ENCODE measurements at regions not wholly inside any gene's neighbourhood (a gene's known extent, or its start where the extent isn't known, plus 50 kb on each side); places are given as distances from the start of the nearest gene placed in this dataset.

DNA sequence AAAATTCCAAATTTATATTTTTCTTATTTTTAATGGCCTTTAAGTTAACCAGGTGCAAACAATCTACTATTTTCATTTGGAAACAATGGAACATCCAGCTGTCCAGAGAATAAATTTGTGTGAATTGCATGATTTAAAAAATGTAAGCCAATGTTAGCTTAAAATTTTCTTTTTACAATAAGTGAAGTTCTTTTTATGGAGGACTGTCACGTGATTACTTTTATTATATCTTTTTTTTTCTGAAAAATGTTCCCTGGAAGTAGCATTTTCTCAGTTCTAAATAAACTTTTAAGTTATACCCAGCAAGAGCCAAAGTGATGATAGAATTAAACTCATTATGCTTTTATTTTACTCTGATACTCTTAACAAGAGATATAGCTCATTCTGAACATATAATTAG, 267.7 kb upstream of the SLC35B3 start:
- H3K27ac ChIP-seq (ENCODE audit: low read depth in 1 of 2, low read length in 2 of 2), result no peak overlapping the region
- Mint-ChIP-seq H3K4me3 (no peak overlapping the region), H3K9me3 (peaks cover 0 to 2% (median 0%) of the 10 kb centered on the region in 7 donors), H3K36me3 (no peaks in the 10 kb centered on the region), H3K4me1 (peaks cover 3% of the 10 kb centered on the region), H3K27me3 (ENCODE audit: low read depth in 3 of 3) (peaks cover 0 to 2% (median 0%) of the 10 kb centered on the region in 3 donors), H3K27ac (no peak overlapping the region)
- H4K20me1 ChIP-seq (ENCODE audit: insufficient read depth, low read length), result no peaks in the 10 kb centered on the region
- no peak overlapping the region for H3K4me3 ChIP-seq (replicated peaks in 1 of 3; ENCODE audit: low read depth in 2 of 3, low read length in 3 of 3)
- H3K79me2 ChIP-seq (ENCODE audit: insufficient read depth, low read length), result no peaks in the 10 kb centered on the region
- DNase-seq, result no peak
- H3K36me3 ChIP-seq (replicated peaks in 1 of 2; ENCODE audit: control insufficient read depth in 1 of 2, insufficient read depth in 2 of 2, low read length in 2 of 2), result no peaks in the 10 kb centered on the region
- TF ChIP-seq, protein P1, sequence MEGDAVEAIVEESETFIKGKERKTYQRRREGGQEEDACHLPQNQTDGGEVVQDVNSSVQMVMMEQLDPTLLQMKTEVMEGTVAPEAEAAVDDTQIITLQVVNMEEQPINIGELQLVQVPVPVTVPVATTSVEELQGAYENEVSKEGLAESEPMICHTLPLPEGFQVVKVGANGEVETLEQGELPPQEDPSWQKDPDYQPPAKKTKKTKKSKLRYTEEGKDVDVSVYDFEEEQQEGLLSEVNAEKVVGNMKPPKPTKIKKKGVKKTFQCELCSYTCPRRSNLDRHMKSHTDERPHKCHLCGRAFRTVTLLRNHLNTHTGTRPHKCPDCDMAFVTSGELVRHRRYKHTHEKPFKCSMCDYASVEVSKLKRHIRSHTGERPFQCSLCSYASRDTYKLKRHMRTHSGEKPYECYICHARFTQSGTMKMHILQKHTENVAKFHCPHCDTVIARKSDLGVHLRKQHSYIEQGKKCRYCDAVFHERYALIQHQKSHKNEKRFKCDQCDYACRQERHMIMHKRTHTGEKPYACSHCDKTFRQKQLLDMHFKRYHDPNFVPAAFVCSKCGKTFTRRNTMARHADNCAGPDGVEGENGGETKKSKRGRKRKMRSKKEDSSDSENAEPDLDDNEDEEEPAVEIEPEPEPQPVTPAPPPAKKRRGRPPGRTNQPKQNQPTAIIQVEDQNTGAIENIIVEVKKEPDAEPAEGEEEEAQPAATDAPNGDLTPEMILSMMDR (IDR thresholded peaks at IDR 0.05), result no peak
- no peak overlapping the region for H3K9ac ChIP-seq (ENCODE audit: insufficient read depth, low read length, poor library complexity, severe bottlenecking)
- WGBS (ENCODE audit: insufficient coverage), result no CpG with 5 or more reads among the region's 1 CpG
- H2AFZ ChIP-seq (ENCODE audit: insufficient read depth, low read depth, low read length, poor library complexity, severe bottlenecking), result no peak overlapping the region
- intact Hi-C loops (cut with micrococcal nuclease), result loop anchor here (10.0 kb wide), 1 partner anchor 1732 kb away; no protein-coding TSS in a partner anchor
- no peaks in the 10 kb centered on the region for H3K9me3 ChIP-seq (replicated peaks in 1 of 2; ENCODE audit: control insufficient read depth in 1 of 2, insufficient read depth in 1 of 2, low read length in 2 of 2)
- H3K4me2 ChIP-seq (replicated peaks; ENCODE audit: extremely low read depth, low read length, poor library complexity, severe bottlenecking), result no peak overlapping the region
- H3K27me3 ChIP-seq (ENCODE audit: control insufficient read depth in 2 of 2, insufficient read depth in 2 of 2, low read length in 2 of 2), result no peaks in the 10 kb centered on the region
- H3K4me1 ChIP-seq (ENCODE audit: control insufficient read depth in 1 of 2, insufficient read depth in 2 of 2, low read length in 2 of 2), result no peaks in the 10 kb centered on the region

DNA sequence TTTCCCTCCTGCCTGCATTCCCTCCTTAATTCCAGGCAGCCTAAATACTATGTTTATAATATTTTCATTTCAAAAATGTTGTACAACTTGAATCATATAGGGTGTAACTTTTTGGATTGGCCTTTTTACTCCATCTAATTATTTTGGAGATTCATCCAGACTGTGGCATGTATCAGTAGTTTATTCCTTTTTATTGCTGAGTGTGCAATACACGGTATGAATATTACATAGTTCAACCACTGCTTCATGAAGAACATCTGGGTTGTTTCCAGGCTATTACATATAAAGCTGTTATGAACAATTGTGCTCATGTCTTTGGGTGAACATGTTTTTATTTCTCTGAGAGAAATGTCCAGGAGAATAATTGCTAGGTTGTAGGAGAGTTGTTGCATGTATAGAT, 253.5 kb upstream of the SLC35B3 start:
- H3K27me3 Mint-ChIP-seq (ENCODE audit: low read depth in 3 of 3), result peaks cover 2 to 8% (median 6%) of the 10 kb centered on the region in 3 donors
- H3K4me2 ChIP-seq (replicated peaks; ENCODE audit: extremely low read depth, low read length, poor library complexity, severe bottlenecking), result no peak overlapping the region

More for the DNA sequence above, 253.5 kb upstream of the SLC35B3 start:
- Histone ChIP-seq H3K27me3 (ENCODE audit: control insufficient read depth in 2 of 2, insufficient read depth in 2 of 2, low read length in 2 of 2) (no peaks in the 10 kb centered on the region), H3K4me3 (replicated peaks in 1 of 3; ENCODE audit: low read depth in 2 of 3, low read length in 3 of 3) (no peak overlapping the region), H3K36me3 (replicated peaks in 1 of 2; ENCODE audit: control insufficient read depth in 1 of 2, insufficient read depth in 2 of 2, low read length in 2 of 2) (no peaks in the 10 kb centered on the region), H3K9ac (ENCODE audit: insufficient read depth, low read length, poor library complexity, severe bottlenecking) (no peak overlapping the region), H3K4me1 (ENCODE audit: control insufficient read depth in 1 of 2, insufficient read depth in 2 of 2, low read length in 2 of 2) (no peaks in the 10 kb centered on the region), H3K9me3 (replicated peaks in 1 of 2; ENCODE audit: control insufficient read depth in 1 of 2, insufficient read depth in 1 of 2, low read length in 2 of 2) (peaks cover 9 to 12% of the 10 kb centered on the region in 2 donors), H4K20me1 (ENCODE audit: insufficient read depth, low read length) (no peaks in the 10 kb centered on the region), H2AFZ (ENCODE audit: insufficient read depth, low read depth, low read length, poor library complexity, severe bottlenecking) (no peak overlapping the region), H3K27ac (ENCODE audit: low read depth in 1 of 2, low read length in 2 of 2) (no peak overlapping the region), H3K79me2 (ENCODE audit: insufficient read depth, low read length) (no peaks in the 10 kb centered on the region)
- TF ChIP-seq, protein P1 (IDR thresholded peaks at IDR 0.05), result no peak
- intact Hi-C loops (cut with micrococcal nuclease), result no loop called here
- Mint-ChIP-seq H3K4me1 (no peaks in the 10 kb centered on the region), H3K4me3 (no peak overlapping the region), H3K9me3 (peaks cover 5 to 18% (median 9%) of the 10 kb centered on the region in 7 donors), H3K36me3 (no peaks in the 10 kb centered on the region), H3K27ac (no peak overlapping the region)
- no peak for DNase-seq
- WGBS (ENCODE audit: insufficient coverage), result no CpG with 5 or more reads among the region's 1 CpG
